ENCODE measurements at regions not wholly inside any gene's neighbourhood (a gene's known extent, or its start where the extent isn't known, plus 50 kb on each side); places are given as distances from the start of the nearest gene placed in this dataset.

- TF ChIP-seq, protein P1, sequence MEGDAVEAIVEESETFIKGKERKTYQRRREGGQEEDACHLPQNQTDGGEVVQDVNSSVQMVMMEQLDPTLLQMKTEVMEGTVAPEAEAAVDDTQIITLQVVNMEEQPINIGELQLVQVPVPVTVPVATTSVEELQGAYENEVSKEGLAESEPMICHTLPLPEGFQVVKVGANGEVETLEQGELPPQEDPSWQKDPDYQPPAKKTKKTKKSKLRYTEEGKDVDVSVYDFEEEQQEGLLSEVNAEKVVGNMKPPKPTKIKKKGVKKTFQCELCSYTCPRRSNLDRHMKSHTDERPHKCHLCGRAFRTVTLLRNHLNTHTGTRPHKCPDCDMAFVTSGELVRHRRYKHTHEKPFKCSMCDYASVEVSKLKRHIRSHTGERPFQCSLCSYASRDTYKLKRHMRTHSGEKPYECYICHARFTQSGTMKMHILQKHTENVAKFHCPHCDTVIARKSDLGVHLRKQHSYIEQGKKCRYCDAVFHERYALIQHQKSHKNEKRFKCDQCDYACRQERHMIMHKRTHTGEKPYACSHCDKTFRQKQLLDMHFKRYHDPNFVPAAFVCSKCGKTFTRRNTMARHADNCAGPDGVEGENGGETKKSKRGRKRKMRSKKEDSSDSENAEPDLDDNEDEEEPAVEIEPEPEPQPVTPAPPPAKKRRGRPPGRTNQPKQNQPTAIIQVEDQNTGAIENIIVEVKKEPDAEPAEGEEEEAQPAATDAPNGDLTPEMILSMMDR (IDR thresholded peaks at IDR 0.05), result no peak
- TF ChIP-seq EZH2 (IDR thresholded peaks at IDR 0.05), result no peak
Observed at GRCh38 chr2:224211181-224211480, 172.0 kb upstream of the SERPINE2 start.
